AG09319 (cell line): ENCODE measurements at regions not wholly inside any gene's neighbourhood (a gene's known extent, or its start where the extent isn't known, plus 50 kb on each side); places are given as distances from the start of the nearest gene placed in this dataset.

Experiments used
- DNase-seq: peaks from one replicate; pipeline ENCODE4 v3.0.0-alpha.2; 2010; ENCODE audit warnings: low read depth; ENCODE audit errors: extremely low read depth
- TF ChIP-seq, protein P1 (sequence below): IDR thresholded peaks from 2 replicates; pipeline ENCODE4 v1.5.1; 2011; ENCODE audit warnings: low read depth, mild to moderate bottlenecking, inconsistent platforms, low read length, moderate library complexity

DNA sequence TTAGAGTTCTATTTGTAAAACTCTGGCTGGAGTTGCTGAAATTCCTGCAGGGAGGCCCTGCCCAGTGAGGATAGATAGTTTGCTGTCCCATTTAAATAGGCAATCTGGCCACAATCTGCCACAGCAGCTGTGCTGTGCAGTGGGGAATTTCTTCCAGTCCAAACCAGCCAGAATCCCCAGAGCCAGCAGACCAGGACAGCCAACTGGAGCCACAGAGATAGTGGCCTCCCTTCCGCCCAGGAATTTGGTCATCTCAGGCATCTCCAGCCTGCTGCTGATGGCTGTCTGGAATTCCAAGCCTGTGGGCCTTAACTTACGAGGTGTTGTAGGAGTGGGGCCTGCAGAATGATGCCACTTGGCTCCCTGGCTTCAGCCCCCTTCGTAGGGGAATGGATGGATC lies 643.4 kb downstream of the DNAJB9 start:
- DNase-seq: no peak

DNA sequence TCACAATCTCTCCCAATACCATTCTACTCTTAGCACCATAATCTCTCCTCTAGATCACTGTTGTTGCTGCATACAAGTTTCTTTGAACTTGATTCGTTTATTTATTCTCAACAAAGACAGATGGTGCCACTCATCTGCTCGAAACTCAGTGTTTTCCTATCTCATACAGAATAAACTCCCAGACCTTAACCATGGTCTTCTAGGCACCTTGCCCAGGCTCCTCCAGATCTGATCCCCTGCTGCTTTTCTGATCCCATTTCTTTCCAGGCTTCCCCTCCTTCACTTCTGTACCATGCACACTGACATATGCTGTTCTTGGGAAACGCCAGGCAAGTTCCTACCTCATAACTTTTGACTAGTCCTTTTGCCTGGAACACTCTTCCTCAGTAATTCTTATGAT lies 645.7 kb downstream of the DNAJB9 start:
- TF ChIP-seq, protein P1, sequence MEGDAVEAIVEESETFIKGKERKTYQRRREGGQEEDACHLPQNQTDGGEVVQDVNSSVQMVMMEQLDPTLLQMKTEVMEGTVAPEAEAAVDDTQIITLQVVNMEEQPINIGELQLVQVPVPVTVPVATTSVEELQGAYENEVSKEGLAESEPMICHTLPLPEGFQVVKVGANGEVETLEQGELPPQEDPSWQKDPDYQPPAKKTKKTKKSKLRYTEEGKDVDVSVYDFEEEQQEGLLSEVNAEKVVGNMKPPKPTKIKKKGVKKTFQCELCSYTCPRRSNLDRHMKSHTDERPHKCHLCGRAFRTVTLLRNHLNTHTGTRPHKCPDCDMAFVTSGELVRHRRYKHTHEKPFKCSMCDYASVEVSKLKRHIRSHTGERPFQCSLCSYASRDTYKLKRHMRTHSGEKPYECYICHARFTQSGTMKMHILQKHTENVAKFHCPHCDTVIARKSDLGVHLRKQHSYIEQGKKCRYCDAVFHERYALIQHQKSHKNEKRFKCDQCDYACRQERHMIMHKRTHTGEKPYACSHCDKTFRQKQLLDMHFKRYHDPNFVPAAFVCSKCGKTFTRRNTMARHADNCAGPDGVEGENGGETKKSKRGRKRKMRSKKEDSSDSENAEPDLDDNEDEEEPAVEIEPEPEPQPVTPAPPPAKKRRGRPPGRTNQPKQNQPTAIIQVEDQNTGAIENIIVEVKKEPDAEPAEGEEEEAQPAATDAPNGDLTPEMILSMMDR: no peak
- DNase-seq: no peak

More for the DNA sequence above, 643.4 kb downstream of the DNAJB9 start:
- TF ChIP-seq, protein P1: no peak

DNA sequence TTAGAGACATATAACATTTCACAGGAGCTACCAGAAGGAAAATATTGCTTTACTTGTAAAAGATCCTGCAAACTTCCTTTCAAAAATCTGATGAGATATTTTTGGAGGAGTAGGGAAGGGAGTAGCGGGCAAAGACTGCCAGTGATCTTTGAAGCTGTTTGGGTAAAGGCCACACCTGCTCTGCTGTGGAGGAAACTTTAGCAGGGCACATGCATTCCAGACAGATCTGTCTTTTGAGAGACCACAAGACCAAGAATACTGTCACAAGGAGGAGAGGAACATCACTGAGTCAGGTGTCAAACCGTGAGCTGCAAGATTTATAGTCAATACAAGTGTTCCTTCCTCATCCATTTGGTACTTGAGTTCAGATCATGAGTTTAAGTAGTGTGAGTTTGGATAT lies 654.4 kb downstream of the DNAJB9 start:
- no peak for DNase-seq

GRCh38 chr7:109226699-109227098 lies 657.0 kb downstream of the DNAJB9 start:
- TF ChIP-seq, protein P1: no peak
- DNase-seq: no peak

More for the DNA sequence above, 654.4 kb downstream of the DNAJB9 start:
- TF ChIP-seq, protein P1: no peak

- no peak for DNase-seq
- TF ChIP-seq, protein P1: no peak
These were observed 665.6 kb downstream of the DNAJB9 start for GRCh38 chr7:109235316-109235715.

GRCh38 chr7:109246330-109247077 lies 676.8 kb downstream of the DNAJB9 start:
- no peak for DNase-seq

GRCh38 chr7:109256762-109257560 lies 687.3 kb downstream of the DNAJB9 start:
- DNase-seq: no peak
- TF ChIP-seq, protein P1: no peak

More at GRCh38 chr7:109246330-109247077, 676.8 kb downstream of the DNAJB9 start:
- TF ChIP-seq, protein P1: no peak
